Choroid plexus epithelial cell (primary cell): ENCODE measurements at regions not wholly inside any gene's neighbourhood (a gene's known extent, or its start where the extent isn't known, plus 50 kb on each side); places are given as distances from the start of the nearest gene placed in this dataset.
"Not testable (repeated sequence)": the region's sequence is repeated elsewhere in the genome, so short reads cannot be mapped to it uniquely, and the experiment has no call there.

Source experiments
- DNase-seq: peaks from one replicate; pipeline ENCODE4 v3.0.0-alpha.2; 2010; ENCODE audit warnings: low read depth
- H3K4me3 ChIP-seq: 2 replicates; pipeline ENCODE4 v1.5.1; 2011; ENCODE audit warnings: low read depth, mild to moderate bottlenecking, control low read depth, low read length, moderate library complexity
- TF ChIP-seq, protein P1 (sequence below): conservative IDR thresholded peaks from 2 replicates; pipeline ENCODE4 v1.5.1; 2011; ENCODE audit warnings: low read depth, mild to moderate bottlenecking, control low read depth, inconsistent platforms, low read length, moderate library complexity

DNA sequence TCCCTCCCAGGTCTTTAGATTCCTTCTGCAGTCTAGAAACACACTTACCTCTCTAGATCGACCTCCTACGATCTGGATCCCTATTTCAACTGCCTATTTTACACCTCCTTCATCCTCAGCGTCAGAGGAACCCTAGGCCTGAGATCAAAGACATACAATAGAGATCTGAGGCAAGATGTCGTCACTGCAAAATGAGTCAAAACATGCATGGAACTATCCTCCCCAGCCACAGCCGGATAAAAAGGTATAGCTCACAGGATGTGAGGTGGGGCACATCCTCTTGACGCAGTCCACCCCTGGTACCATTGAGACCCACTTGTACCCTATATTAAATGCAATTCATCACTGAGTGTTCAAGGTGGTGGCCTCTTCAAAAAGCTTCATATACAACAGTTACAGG, 63.7 kb upstream of the DNAJC10 start:
- H3K4me3 ChIP-seq, result no peak overlapping the region
- no peak for DNase-seq
- TF ChIP-seq, protein P1, sequence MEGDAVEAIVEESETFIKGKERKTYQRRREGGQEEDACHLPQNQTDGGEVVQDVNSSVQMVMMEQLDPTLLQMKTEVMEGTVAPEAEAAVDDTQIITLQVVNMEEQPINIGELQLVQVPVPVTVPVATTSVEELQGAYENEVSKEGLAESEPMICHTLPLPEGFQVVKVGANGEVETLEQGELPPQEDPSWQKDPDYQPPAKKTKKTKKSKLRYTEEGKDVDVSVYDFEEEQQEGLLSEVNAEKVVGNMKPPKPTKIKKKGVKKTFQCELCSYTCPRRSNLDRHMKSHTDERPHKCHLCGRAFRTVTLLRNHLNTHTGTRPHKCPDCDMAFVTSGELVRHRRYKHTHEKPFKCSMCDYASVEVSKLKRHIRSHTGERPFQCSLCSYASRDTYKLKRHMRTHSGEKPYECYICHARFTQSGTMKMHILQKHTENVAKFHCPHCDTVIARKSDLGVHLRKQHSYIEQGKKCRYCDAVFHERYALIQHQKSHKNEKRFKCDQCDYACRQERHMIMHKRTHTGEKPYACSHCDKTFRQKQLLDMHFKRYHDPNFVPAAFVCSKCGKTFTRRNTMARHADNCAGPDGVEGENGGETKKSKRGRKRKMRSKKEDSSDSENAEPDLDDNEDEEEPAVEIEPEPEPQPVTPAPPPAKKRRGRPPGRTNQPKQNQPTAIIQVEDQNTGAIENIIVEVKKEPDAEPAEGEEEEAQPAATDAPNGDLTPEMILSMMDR, result no peak

GRCh38 chr2:182655750-182656149, 60.3 kb upstream of the DNAJC10 start:
- no peak overlapping the region for H3K4me3 ChIP-seq
- TF ChIP-seq, protein P1, result no peak
- DNase-seq, result no peak

DNA sequence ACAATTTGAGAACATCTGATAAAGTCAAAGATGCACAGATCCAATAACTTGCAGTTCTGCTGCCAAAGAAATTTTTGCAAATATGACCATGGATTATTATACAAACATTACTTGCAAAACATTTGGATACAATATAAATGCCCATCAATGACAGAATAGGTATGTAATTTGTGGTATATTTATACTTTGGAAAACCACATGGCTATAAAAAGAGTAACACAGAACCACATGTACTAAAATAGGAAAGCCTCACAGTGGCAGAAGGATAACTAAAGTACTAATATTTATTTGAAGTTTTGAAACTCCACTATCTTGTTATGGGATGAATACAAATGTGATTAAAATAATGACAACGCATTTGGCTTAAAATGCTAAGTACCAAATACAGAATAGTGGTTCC, 51.8 kb upstream of the DNAJC10 start:
- TF ChIP-seq, protein P1, result no peak
- DNase-seq, result no peak
- H3K4me3 ChIP-seq, result no peak overlapping the region

DNA sequence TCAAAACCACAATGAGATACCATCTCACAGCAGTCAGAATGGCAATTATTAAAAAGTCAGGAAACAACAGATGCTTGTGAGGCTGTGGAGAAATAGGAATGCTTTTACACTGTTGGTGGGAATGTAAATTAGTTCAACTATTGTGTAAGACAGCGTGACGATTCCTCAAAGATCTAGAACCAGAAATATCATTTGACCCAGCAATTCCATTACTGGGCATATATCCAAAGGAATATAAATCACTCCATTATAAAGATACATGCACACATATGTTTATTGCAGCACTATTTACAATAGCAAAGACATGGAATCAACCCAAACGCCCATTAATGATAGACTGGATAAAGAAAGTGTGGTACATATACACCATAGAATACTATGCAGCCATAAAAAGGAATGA, 50.6 kb upstream of the DNAJC10 start:
- not testable (repeated sequence) for H3K4me3 ChIP-seq, DNase-seq
